Uterus (tissue), 2 donors: ENCODE measurements at regions not wholly inside any gene's neighbourhood (a gene's known extent, or its start where the extent isn't known, plus 50 kb on each side); places are given as distances from the start of the nearest gene placed in this dataset.
"Not testable (repeated sequence)": the region's sequence is repeated elsewhere in the genome, so short reads cannot be mapped to it uniquely, and the experiment has no call there.

Source experiments
- POLR2A ChIP-seq, 2 donors: fragments of 450-650 bp; IDR thresholded peaks; one replicate each; pipeline ENCODE4 v1.6.1; 2016; ENCODE audit warnings: antibody characterized with exemption in 2 of 2, mild to moderate bottlenecking in 1 of 2, moderate library complexity in 1 of 2
- TF ChIP-seq, protein P1 (sequence below), 4 experiments: fragments of 200-600 bp in 2 of 4; fragments of 450-650 bp in 2 of 4; sonication (generic) in 2 of 4; IDR thresholded peaks; one replicate each; pipeline ENCODE4 v1.5.1; 2016 to 2019; ENCODE audit warnings: antibody characterized with exemption in 4 of 4, mild to moderate bottlenecking in 2 of 4, moderate library complexity in 1 of 4

- TF ChIP-seq, protein P1, sequence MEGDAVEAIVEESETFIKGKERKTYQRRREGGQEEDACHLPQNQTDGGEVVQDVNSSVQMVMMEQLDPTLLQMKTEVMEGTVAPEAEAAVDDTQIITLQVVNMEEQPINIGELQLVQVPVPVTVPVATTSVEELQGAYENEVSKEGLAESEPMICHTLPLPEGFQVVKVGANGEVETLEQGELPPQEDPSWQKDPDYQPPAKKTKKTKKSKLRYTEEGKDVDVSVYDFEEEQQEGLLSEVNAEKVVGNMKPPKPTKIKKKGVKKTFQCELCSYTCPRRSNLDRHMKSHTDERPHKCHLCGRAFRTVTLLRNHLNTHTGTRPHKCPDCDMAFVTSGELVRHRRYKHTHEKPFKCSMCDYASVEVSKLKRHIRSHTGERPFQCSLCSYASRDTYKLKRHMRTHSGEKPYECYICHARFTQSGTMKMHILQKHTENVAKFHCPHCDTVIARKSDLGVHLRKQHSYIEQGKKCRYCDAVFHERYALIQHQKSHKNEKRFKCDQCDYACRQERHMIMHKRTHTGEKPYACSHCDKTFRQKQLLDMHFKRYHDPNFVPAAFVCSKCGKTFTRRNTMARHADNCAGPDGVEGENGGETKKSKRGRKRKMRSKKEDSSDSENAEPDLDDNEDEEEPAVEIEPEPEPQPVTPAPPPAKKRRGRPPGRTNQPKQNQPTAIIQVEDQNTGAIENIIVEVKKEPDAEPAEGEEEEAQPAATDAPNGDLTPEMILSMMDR (IDR thresholded peaks at IDR 0.05): not testable (repeated sequence)
- not testable (repeated sequence) for TF ChIP-seq POLR2A (IDR thresholded peaks at IDR 0.05)
These were observed 130.1 kb downstream of the POTEM start for GRCh38 chr14:19097306-19097705.
